ENCODE measurements at regions not wholly inside any gene's neighbourhood (a gene's known extent, or its start where the extent isn't known, plus 50 kb on each side); places are given as distances from the start of the nearest gene placed in this dataset.

DNA sequence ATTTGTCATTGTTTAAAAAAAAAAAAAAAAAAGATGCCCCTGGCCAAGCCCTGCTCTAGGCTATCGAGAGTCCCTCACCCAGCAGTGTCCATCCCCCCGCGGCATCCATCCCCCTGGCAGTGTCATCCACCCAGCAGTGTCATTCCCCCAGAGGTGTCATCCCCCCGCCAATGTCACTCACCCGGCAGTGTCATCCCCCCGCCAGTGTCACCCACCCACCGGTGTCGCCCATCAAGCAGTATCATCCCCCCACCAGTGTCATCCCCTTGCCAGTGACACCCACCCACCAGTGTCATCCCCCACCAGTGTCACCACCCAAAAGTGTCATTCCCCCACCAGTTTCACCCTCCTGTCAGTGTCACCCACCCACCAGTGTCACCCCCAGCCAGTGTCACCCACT lies 99.3 kb upstream of the PRR20G start:
- TF ChIP-seq LEF1 (IDR thresholded peaks at IDR 0.05; ENCODE audit: borderline replicate concordance) (no peak), SUZ12 (IDR thresholded peaks at IDR 0.05) (no peak), HDGF (IDR thresholded peaks at IDR 0.05; ENCODE audit: borderline replicate concordance) (no peak), ZNF384 (IDR thresholded peaks at IDR 0.05) (no peak), ARNT (IDR thresholded peaks at IDR 0.05) (no peak), FOXK2 (IDR thresholded peaks at IDR 0.05) (no peak), BHLHE40 (IDR thresholded peaks at IDR 0.05; ENCODE audit: borderline replicate concordance) (no peak), FOXM1 (IDR thresholded peaks at IDR 0.05; ENCODE audit: borderline replicate concordance) (no peak), TARDBP (IDR thresholded peaks at IDR 0.05) (no peak), ELF4 (IDR thresholded peaks at IDR 0.05) (no peak), FOXA1 (IDR thresholded peaks at IDR 0.05) (no peak), NFRKB (IDR thresholded peaks at IDR 0.05) (no peak), L3MBTL2 (conservative IDR thresholded peaks at IDR 0.05) (no peak), SP1 (IDR thresholded peaks at IDR 0.05) (no peak), CTBP1 (IDR thresholded peaks at IDR 0.05; ENCODE audit: borderline replicate concordance) (no peak)
- TF ChIP-seq, protein P1, sequence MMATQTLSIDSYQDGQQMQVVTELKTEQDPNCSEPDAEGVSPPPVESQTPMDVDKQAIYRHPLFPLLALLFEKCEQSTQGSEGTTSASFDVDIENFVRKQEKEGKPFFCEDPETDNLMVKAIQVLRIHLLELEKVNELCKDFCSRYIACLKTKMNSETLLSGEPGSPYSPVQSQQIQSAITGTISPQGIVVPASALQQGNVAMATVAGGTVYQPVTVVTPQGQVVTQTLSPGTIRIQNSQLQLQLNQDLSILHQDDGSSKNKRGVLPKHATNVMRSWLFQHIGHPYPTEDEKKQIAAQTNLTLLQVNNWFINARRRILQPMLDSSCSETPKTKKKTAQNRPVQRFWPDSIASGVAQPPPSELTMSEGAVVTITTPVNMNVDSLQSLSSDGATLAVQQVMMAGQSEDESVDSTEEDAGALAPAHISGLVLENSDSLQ (IDR thresholded peaks at IDR 0.05) = no peak
- CTCF ChIA-PET = no interaction called here
- POLR2A ChIA-PET = no interaction called here
- no peak for DNase-seq (ENCODE audit: extremely low spot score)

DNA sequence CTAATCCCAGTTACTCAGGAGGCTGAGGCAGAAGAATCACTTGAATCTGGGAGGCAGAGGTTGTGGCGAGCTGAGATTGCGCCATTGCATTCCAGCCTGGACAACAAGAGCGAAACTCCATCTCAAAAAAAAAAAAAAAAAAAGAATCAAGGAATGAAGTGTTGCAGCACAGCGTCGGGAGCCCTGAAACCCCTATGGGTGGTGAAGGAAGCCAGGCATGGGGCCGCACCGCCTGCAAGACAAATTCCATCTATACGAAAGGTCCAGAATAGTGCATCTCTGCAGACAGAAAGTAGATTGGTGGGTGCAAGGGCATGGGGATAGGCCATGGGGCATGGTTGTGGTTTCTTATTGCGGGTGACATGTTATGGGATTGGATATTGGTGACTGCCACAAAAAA lies 98.6 kb upstream of the PRR20G start:
- POLR2A ChIA-PET = no interaction called here
- TF ChIP-seq LEF1 (IDR thresholded peaks at IDR 0.05; ENCODE audit: borderline replicate concordance) (no peak), L3MBTL2 (conservative IDR thresholded peaks at IDR 0.05) (no peak), HDGF (IDR thresholded peaks at IDR 0.05; ENCODE audit: borderline replicate concordance) (no peak), FOXK2 (IDR thresholded peaks at IDR 0.05) (no peak), FOXA1 (IDR thresholded peaks at IDR 0.05) (no peak), ELF4 (IDR thresholded peaks at IDR 0.05) (no peak), ZNF384 (IDR thresholded peaks at IDR 0.05) (no peak), SP1 (IDR thresholded peaks at IDR 0.05) (no peak), SUZ12 (IDR thresholded peaks at IDR 0.05) (no peak), ARNT (IDR thresholded peaks at IDR 0.05) (no peak), BHLHE40 (IDR thresholded peaks at IDR 0.05; ENCODE audit: borderline replicate concordance) (no peak), FOXM1 (IDR thresholded peaks at IDR 0.05; ENCODE audit: borderline replicate concordance) (no peak), TARDBP (IDR thresholded peaks at IDR 0.05) (no peak), NFRKB (IDR thresholded peaks at IDR 0.05) (no peak), CTBP1 (IDR thresholded peaks at IDR 0.05; ENCODE audit: borderline replicate concordance) (no peak)
- TF ChIP-seq, protein P1 (IDR thresholded peaks at IDR 0.05) = no peak
- CTCF ChIA-PET = no interaction called here

DNA sequence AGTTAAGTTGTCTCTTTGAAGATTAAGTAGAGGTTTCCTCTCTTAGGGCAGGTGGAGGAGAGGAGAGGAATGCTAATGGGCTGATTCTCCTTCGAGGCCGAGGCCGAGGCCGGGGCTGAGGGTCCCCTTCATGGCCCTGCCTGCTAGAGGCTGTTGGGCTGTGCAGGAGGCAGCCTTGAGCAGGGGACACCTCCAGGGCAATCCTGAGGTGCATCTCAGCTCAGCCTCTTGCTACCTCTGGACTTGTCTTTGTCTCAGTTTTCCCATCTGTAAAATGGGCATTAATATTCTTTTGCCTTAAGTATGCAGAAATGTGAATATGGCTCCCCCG lies 97.7 kb upstream of the PRR20G start:
- no peak for TF ChIP-seq LEF1 (IDR thresholded peaks at IDR 0.05; ENCODE audit: borderline replicate concordance)
- TF ChIP-seq SUZ12 (IDR thresholded peaks at IDR 0.05) = no peak
- TF ChIP-seq ARNT (IDR thresholded peaks at IDR 0.05) = no peak
- no peak for TF ChIP-seq TARDBP (IDR thresholded peaks at IDR 0.05)
- TF ChIP-seq NFRKB (IDR thresholded peaks at IDR 0.05) = no peak
- TF ChIP-seq, protein P1 (IDR thresholded peaks at IDR 0.05) = no peak
- DNase-seq (ENCODE audit: extremely low spot score) = no peak
- POLR2A ChIA-PET = no interaction called here
- CTCF ChIA-PET = interaction anchor here (1.2 kb wide), 1 partner anchor 11 kb away, joined by 3 read pairs; no protein-coding TSS in a partner anchor

More for the DNA sequence above, 98.6 kb upstream of the PRR20G start:
- DNase-seq (ENCODE audit: extremely low spot score) = no peak

DNA sequence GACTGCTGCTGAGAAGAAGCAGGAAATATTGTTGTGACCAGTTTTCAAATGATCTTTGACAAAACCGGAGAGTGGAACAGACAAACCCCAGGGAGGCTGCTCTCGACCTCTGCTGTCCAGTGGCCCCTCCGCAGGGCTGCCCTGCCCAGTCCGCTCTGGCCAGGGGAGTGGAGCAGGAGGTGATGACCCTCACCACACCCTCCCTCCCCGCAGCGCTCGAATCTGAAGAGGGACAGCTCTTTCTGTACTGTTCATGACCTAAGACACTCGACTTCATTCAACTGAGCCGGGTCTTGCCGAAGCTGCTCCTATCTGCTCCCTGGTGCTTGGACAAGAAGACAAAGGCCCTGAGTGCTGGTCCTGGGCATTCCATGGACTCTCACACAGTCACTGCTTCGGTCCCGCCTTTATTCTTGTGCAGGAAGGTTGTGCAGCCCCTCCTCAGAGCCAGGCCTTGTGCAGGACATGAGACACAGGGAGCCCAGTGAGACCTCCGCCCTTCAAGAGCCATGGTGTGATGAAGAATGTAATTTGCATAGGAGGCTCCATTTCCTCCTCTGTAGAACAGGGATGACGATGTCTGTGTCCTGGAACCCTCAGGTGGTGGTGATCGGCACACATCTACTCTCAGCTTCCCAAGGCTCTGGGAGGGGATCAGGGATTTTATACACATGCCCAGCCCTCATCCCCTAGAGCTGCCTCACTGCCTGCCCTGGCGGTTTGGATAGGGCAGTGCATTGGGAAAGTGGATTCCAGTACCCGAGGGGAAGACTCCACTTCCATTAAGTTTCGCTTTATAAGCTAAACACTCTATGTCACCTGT lies 97.1 kb upstream of the PRR20G start:
- ChIA-PET POLR2A (no interaction called here), CTCF (interaction anchor here (1.2 kb wide), 1 partner anchor 11 kb away, joined by 3 read pairs; no protein-coding TSS in a partner anchor)
- TF ChIP-seq ZNF384 (IDR thresholded peaks at IDR 0.05) = no peak
- TF ChIP-seq ELF4 (IDR thresholded peaks at IDR 0.05) = no peak
- TF ChIP-seq LEF1 (IDR thresholded peaks at IDR 0.05; ENCODE audit: borderline replicate concordance) = no peak
- no peak for TF ChIP-seq NFRKB (IDR thresholded peaks at IDR 0.05)
- TF ChIP-seq, protein P1 (IDR thresholded peaks at IDR 0.05) = no peak
- no peak for TF ChIP-seq ARNT (IDR thresholded peaks at IDR 0.05)
- no peak for TF ChIP-seq L3MBTL2 (conservative IDR thresholded peaks at IDR 0.05)
- TF ChIP-seq FOXK2 (IDR thresholded peaks at IDR 0.05) = no peak
- TF ChIP-seq BHLHE40 (IDR thresholded peaks at IDR 0.05; ENCODE audit: borderline replicate concordance) = no peak
- TF ChIP-seq SP1 (IDR thresholded peaks at IDR 0.05) = no peak
- no peak for TF ChIP-seq FOXM1 (IDR thresholded peaks at IDR 0.05; ENCODE audit: borderline replicate concordance)
- TF ChIP-seq CTBP1 (IDR thresholded peaks at IDR 0.05; ENCODE audit: borderline replicate concordance) = no peak
- TF ChIP-seq HDGF (IDR thresholded peaks at IDR 0.05; ENCODE audit: borderline replicate concordance) = no peak
- DNase-seq (ENCODE audit: extremely low spot score) = no peak

DNA sequence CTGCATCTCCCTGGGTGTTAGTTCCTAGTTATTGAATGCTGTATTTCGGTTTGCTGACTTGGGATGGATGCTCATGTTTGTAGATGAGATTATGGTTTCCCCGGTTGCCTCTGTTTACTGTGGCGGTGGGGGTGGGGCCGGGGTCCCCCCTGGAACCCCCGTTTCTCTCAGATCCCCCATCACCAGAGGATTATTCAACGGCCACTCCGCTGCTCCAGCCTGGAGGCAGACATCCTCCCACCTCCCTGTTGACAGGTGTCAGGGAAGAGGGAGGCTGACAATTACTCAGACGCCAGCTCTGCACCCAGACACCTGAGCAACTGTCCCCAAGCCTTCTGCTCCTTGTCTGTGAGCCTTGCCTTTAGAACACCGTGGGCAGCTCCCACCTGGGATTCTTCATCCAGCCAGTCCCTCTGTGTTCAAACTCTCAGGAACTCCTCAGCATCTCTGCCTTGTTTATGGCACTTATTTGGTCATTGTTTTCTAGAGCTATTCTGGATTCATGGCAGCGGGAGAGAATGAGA lies 95.9 kb upstream of the PRR20G start:
- no peak for TF ChIP-seq ELF4 (IDR thresholded peaks at IDR 0.05)
- no peak for DNase-seq (ENCODE audit: extremely low spot score)
- ChIA-PET CTCF (no interaction called here), POLR2A (no interaction called here)

Data from HEK293T (cell line).